Astrocyte of the spinal cord (primary cell): ENCODE measurements at regions not wholly inside any gene's neighbourhood (a gene's known extent, or its start where the extent isn't known, plus 50 kb on each side); places are given as distances from the start of the nearest gene placed in this dataset.

Source experiments
- DNase-seq: peaks from one replicate; pipeline ENCODE4 v3.0.0; 2011; ENCODE audit warnings: low read depth, low spot score
- H3K4me3 ChIP-seq: 2 replicates; pipeline ENCODE4 v1.5.1; 2011; ENCODE audit warnings: low read depth, mild to moderate bottlenecking, low read length, moderate library complexity
- CTCF ChIP-seq: IDR thresholded peaks from 2 replicates; pipeline ENCODE4 v1.5.1; 2012; ENCODE audit warnings: low read depth, mild to moderate bottlenecking, low read length, inconsistent platforms
- in situ Hi-C: cut with HindIII; loops from 2 replicates; pipeline ENCODE4 v1.10.0; 2017; ENCODE audit warnings: low sequenced_read_pairs

GRCh38 chr16:7221157-7221556, 111.5 kb upstream of the RBFOX1 start:
- no peak for TF ChIP-seq CTCF
- in situ Hi-C loops = no loop called here
- DNase-seq = no peak
- no peak overlapping the region for H3K4me3 ChIP-seq

GRCh38 chr16:7218936-7219335, 113.7 kb upstream of the RBFOX1 start:
- no peak for DNase-seq
- in situ Hi-C loops = no loop called here
- no peak overlapping the region for H3K4me3 ChIP-seq
- no peak for TF ChIP-seq CTCF

GRCh38 chr16:7217797-7218196, 114.8 kb upstream of the RBFOX1 start:
- H3K4me3 ChIP-seq = no peak overlapping the region
- no peak for DNase-seq
- no peak for TF ChIP-seq CTCF
- in situ Hi-C loops = no loop called here

- no peak overlapping the region for H3K4me3 ChIP-seq
- TF ChIP-seq CTCF = no peak
- DNase-seq = no peak
- in situ Hi-C loops = no loop called here
Observed at GRCh38 chr16:7216719-7217118, 115.9 kb upstream of the RBFOX1 start.

DNA sequence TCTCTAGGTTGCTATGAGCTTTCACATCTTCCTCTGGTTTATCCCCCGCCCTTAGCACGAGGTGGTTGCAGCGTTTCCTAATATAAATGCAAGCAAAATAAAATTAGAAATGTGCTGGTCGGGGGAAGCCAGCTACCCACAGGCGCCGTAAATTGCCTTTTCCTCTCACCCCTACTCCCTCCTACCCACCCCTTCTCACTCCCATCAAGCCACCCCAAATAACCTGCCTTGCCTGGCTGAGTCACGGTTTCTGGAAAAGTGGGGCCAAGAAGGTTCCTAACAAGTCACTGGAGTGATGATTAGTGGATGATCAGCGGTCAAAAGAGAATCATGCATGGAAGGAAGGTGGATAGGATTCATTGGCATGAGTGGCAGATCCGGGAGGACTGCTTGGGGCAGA, 120.9 kb upstream of the RBFOX1 start:
- in situ Hi-C loops = no loop called here
- no peak for TF ChIP-seq CTCF
- no peak overlapping the region for H3K4me3 ChIP-seq
- no peak for DNase-seq

DNA sequence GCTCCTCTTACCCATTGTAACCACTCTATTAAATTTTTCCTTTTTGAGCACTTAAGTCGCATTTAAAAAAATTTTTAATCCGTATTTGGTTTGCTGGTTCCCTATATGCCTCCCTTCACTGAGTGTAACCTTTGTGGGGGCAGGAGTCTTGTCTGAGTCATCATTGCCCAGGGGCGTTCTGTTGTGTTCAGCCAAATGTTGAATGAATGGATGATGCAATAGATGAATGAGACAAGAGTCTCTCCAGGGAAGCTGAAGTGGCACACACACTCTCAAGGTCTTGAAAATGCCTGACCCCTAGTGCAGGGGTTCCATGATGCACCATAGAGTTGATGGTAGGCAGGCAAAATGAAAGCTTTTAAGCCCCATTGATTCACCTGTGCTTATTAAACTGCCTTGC, 123.0 kb upstream of the RBFOX1 start:
- H3K4me3 ChIP-seq = no peak overlapping the region
- no peak for TF ChIP-seq CTCF
- no peak for DNase-seq
- in situ Hi-C loops = no loop called here

- in situ Hi-C loops = no loop called here
- no peak for TF ChIP-seq CTCF
- DNase-seq = no peak
- no peak overlapping the region for H3K4me3 ChIP-seq
Observed at GRCh38 chr16:7206469-7206868, 126.2 kb upstream of the RBFOX1 start.
